NCI-H524 (cell line): ENCODE measurements at regions not wholly inside any gene's neighbourhood (a gene's known extent, or its start where the extent isn't known, plus 50 kb on each side); places are given as distances from the start of the nearest gene placed in this dataset.
"Not testable (repeated sequence)": the region's sequence is repeated elsewhere in the genome, so short reads cannot be mapped to it uniquely, and the experiment has no call there.

Source experiments
- DNase-seq, 2 experiments: peaks; one replicate each; lab custom pipeline; 2025; lab: John Stamatoyannopoulos, UW

- no peak for DNase-seq
These were observed 187.8 kb downstream of the ANKRD60 start for GRCh38 chr20:58040447-58041290.

GRCh38 chr20:58039274-58040092, 189.0 kb downstream of the ANKRD60 start:
- DNase-seq, result no peak

GRCh38 chr20:58038123-58038654, 190.3 kb downstream of the ANKRD60 start:
- no peak for DNase-seq

- DNase-seq, result no peak
These were observed 190.8 kb downstream of the ANKRD60 start for GRCh38 chr20:58037631-58038030.

GRCh38 chr20:58033026-58033536, 195.4 kb downstream of the ANKRD60 start:
- DNase-seq, result no peak

- DNase-seq, result no peak
These were observed 195.9 kb downstream of the ANKRD60 start for GRCh38 chr20:58032599-58032998.

- not testable (repeated sequence) for DNase-seq
These were observed 197.1 kb downstream of the ANKRD60 start for GRCh38 chr20:58031350-58031749.

GRCh38 chr20:58028123-58028522, 200.3 kb downstream of the ANKRD60 start:
- DNase-seq, result peak in 1 of 2 experiments; percentile 18

GRCh38 chr20:58026361-58026760, 202.1 kb downstream of the ANKRD60 start:
- DNase-seq, result no peak

- DNase-seq, result no peak
These were observed 203.2 kb downstream of the ANKRD60 start for GRCh38 chr20:58025233-58025632.

- DNase-seq, result no peak
These were observed 204.2 kb downstream of the ANKRD60 start for GRCh38 chr20:58024241-58024721.

- DNase-seq, result no peak
These were observed 204.7 kb downstream of the ANKRD60 start for GRCh38 chr20:58023781-58024180.

- DNase-seq, result no peak
These were observed 205.1 kb downstream of the ANKRD60 start for GRCh38 chr20:58023346-58023745.

GRCh38 chr20:58022711-58023110, 205.7 kb downstream of the ANKRD60 start:
- no peak for DNase-seq

GRCh38 chr20:58021481-58021880, 207.0 kb downstream of the ANKRD60 start:
- DNase-seq, result no peak

GRCh38 chr20:58020656-58021454, 207.6 kb downstream of the ANKRD60 start:
- no peak for DNase-seq

- DNase-seq, result no peak
These were observed 208.4 kb downstream of the ANKRD60 start for GRCh38 chr20:58019850-58020625.

- no peak for DNase-seq
These were observed 209.2 kb downstream of the ANKRD60 start for GRCh38 chr20:58019027-58019849.

- no peak for DNase-seq
These were observed 209.9 kb downstream of the ANKRD60 start for GRCh38 chr20:58018590-58018989.
